ENCODE measurements at regions not wholly inside any gene's neighbourhood (a gene's known extent, or its start where the extent isn't known, plus 50 kb on each side); places are given as distances from the start of the nearest gene placed in this dataset.
"Not testable (repeated sequence)": the region's sequence is repeated elsewhere in the genome, so short reads cannot be mapped to it uniquely, and the experiment has no call there.

DNA sequence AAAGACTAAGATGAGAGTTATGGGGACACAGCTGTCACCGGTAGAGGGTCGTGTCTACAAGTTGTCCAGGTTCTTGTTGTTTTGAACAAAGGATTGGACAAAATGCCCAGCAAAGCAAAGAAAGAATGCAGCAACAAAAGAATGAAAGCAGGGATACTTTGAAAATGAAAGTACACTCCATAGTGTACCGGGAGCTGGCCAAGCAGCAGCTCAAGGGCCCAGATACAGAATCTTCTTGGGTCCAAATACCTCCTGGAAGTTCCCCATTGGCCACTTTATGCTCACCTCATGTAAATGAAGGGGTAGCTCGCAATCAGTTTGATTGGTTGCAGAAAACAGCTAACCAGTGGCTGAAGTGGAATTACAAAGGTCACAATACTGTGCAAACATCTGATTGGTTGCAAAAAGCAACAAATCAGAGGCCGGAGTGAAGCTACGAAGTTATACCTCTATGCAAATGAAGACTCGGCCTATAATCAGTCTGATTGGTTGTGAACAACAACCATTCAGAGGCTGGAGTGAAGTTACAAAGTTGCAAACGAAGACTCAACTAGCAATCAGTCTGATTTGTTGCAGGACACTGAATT, 474.9 kb upstream of the TMEFF2 start:
- no peak for DNase-seq (ENCODE audit: low read depth in 2 of 2)

DNA sequence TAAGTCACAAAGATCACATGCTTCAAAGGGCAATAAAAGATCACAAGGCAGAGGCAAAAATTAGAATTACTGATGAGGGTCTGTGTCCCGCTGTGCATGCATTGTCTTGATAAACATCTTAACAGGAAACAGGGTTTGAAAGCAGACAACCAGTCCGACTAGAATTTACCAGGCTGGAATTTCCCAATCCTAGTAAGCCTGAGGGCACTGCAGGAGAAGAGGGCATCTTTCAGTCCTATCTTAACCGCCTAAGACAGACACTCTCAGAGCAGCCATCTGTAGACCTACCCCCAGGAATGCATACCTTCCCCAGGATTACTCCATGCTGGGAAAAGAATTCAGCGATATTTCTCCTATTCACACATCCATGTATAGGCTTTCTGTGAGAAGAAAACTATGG, 465.8 kb upstream of the TMEFF2 start:
- not testable (repeated sequence) for DNase-seq (ENCODE audit: low read depth in 2 of 2)

DNA sequence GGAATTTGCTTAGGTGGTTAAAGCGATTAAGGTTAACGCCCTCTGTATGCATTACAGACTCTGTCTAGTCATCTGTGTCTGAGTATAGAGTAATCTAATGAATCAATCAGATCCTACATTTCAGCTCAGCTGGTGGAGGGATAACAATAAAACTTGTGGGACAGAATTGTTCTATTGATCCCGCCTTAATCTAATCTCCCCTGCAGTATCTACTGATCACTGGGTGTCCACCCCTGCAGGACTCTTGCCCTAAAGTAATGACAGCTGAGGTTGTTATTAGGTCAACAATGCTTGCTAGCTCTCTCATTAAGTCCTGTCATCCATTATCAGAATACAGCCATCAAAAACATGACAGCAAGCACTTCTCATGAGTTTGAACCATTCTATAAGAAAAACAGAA, 462.6 kb upstream of the TMEFF2 start:
- DNase-seq (ENCODE audit: low read depth in 2 of 2) = no peak

DNA sequence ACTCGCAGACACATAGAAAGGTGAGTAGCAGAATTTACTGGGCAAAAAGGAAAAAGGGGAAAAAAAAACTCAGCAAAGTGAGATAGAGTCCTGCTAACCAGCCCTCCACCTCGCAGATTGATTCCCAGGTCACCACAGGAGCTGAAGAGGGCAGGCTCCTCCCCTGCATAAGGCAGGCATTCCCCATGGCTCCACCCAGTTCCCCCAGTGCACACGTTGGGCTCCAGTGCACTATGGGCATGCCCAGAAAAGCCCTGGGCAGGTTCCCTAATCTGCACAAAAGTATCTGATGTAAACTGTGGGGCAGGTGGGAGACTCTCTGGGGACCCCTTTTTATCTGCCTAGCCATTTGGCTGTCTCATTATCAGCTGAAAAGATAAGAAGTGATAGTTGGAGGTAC, 461.2 kb upstream of the TMEFF2 start:
- no peak for DNase-seq (ENCODE audit: low read depth in 2 of 2)

DNA sequence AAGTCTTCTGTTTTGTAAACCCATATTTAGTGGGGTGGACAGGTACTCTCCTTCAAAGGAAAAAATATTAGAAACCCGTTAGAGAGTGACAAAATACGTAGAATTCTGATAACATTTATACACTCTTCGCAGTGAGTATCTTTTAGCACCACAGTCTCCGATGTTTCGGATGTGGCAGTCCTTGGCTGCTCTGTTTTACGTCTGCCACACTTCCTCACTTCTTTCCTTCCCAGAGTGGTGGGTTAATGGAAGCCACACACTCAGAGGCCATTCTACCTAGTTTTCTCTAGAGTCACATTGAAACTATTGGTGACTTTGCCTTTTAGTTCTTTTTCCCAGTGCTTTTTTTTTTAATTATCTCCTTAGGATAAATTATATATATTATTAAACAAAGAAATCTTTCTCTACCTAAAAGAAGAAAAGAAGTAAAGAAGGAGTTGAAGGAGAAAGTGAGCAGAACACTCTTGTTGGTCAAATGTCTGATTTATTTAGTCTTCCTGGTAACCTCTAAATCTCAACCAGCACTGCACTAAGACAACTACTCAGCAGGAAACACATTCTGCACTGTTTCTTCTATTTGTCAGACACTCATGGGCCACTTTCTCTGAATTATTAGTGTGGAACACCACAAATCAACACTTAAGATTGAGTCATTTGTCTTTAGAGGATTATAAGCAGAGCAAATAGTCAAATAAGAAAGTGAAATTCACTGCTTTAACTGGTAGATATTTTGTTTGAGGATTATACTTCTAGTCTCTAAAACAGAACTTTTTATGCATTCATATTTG, 451.3 kb upstream of the TMEFF2 start:
- no peak for DNase-seq (ENCODE audit: low read depth in 2 of 2)

DNA sequence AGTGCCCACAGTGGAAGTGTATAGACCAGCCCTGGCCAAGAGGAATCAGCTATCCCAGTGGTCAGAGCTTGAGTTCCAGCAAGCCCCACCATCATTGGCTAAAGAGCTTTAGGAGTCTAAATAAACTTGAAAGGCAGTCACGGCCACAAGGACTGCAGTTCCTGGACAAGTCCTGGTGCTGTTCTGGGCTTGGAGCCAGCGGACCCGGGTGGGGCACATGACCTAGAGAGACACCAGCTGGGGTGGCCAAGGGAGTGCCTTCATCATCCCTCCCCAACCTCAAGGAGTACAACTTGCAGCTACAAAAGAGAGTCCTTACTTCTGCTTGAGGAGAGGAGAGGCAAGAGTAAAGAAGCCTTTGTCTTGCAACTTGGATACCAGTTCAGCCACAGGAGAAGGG, 439.8 kb upstream of the TMEFF2 start:
- no peak for DNase-seq (ENCODE audit: low read depth in 2 of 2)

DNA sequence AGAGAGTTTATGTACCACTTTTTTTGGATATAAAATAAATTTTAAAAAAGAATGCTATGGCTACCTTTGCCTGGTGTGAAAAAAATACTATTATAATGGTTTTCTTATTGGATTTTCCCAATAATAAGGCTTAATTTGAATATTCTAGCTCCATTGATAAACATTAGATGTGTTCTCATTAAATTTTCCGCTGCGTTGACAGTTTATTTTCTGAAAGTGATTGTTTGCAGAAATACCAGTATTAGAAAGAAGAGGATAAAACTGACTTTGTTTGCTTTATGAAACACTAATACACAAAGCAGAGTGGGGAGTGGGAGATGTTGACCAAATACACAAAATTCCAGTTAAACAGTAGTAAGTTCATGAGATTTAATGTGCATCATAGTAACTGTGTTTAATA, 433.3 kb upstream of the TMEFF2 start:
- no peak for DNase-seq (ENCODE audit: low read depth in 2 of 2)

DNA sequence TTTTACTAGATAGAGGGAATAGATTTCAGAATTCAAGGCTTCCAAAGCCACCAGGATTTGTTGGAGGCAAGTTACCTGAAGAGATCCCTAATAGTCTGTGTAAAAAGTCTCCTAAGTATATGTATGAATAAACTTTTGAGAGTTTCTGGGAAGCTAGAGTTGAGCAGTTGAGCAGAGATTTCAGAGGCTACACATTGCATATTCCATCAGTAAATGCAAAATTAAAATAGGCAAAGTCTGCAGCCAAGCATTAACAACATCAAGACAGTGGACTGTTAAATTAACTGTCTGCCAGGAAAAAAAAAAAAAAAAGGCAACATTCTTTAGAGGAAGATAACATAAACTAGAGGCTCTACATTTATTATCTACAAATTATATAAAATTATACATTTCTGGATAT, 420.4 kb upstream of the TMEFF2 start:
- DNase-seq (ENCODE audit: low read depth in 2 of 2) = no peak

DNA sequence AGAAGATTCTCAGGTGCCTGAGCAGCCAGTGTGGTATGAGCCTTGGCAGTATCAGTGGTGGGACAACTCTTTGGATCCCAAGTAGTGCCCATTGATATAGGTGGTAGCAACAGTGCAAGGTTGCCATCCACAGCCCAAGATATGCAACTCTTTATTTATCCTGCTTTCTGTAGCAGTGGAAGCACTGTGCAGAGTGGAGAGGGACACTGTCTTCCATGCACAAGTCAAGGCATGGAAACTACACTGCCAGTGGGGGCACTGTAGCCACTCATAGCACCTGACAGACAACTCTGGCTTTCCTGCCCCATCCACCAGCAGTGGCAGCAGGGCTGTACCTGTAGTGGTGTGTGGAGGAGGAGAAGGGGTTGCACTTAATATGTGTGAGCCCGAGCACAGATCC, 409.6 kb upstream of the TMEFF2 start:
- no peak for DNase-seq (ENCODE audit: low read depth in 2 of 2)

DNA sequence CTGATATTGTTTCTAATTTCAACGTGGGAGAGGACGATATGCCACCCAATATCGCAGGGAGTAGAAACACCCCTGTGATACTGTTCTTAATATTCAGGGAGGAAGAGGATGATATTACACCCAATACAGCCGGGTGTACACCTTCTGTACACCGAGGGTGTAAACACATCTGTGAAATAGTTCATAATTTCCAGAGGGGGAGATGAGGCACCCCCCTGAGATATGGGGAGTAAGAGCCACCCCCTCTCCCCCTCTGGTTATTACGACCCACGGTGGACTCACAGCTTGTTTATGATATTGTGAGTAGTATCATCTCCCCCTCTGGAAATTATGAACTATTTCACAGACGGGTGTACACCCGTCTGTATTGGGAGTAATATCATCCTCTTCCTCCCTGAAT, 403.9 kb upstream of the TMEFF2 start:
- not testable (repeated sequence) for DNase-seq (ENCODE audit: low read depth in 2 of 2)

DNA sequence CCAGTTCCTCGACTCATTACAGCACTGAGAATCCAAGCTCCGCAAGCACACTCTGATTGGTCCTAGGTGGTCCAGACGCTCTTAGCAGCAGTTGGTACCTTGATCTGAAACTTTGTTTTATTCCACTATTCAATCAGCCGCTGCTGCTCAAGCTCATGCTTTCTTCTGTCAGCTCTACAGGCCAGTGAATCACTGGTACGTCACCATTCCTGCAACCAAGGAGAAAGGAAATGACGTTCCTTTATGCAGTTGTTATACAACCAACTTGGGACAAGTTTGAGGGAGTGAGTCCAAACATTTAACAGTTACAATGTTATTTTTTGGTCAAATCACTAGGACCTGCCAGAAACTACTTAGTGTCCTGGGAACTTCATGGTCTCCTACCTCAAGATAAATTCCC, 398.8 kb upstream of the TMEFF2 start:
- no peak for DNase-seq (ENCODE audit: low read depth in 2 of 2)

DNA sequence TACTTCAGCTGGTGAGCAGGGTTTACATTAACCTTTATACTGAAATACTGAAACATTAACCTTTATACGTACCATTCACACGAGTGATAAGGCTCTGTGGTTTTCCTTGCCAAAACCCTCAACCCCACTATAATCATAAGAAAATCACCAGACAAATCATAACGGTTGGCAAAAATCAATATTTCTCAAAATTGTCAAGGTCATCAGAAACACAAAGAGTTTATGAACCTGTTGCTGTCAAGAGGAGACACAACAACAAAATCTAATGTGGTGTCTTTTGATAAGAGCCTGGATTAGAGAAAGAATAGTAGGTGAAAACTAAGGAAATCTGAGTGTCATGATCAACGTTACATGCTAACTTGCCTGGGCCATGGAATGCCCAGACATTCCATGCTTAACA, 396.9 kb upstream of the TMEFF2 start:
- no peak for DNase-seq (ENCODE audit: low read depth in 2 of 2)

DNA sequence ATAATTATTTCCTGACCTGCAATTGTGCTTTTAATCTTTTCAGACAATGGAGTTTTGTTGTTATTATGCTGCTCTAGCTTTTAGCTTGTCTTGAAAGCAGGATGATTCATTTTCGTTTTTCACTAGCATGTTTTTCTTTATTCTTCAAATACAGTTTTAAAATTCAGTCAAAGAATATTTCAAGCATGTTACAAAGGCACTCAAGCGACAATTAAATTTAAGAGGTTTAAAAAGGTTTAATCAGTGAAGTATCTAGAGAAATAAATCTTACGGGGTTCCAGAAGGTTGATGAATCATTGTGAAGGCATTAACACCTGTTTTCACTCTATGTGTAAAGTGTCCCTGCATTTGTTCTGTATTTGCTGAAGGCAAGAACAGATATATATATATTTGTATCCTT, 390.7 kb upstream of the TMEFF2 start:
- no peak for DNase-seq (ENCODE audit: low read depth in 2 of 2)

DNA sequence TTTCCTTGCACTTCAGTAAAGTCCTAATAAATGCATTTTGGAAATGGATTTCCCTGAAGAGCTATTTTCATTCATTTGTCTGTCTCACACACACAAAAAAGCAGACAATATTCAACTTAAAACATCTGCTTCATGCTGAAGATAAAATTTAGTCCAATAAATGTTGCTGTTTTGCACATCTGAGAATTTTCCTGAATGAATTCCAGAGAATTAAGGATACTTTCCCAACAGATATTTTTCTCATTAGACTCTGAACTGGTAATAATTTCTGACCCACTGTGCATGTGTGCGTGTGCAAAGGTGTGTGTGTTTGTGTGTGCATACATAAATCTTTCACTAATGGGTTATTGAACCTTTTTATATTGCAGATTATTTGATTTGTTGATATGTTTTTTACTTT, 390.2 kb upstream of the TMEFF2 start:
- no peak for DNase-seq (ENCODE audit: low read depth in 2 of 2)

DNA sequence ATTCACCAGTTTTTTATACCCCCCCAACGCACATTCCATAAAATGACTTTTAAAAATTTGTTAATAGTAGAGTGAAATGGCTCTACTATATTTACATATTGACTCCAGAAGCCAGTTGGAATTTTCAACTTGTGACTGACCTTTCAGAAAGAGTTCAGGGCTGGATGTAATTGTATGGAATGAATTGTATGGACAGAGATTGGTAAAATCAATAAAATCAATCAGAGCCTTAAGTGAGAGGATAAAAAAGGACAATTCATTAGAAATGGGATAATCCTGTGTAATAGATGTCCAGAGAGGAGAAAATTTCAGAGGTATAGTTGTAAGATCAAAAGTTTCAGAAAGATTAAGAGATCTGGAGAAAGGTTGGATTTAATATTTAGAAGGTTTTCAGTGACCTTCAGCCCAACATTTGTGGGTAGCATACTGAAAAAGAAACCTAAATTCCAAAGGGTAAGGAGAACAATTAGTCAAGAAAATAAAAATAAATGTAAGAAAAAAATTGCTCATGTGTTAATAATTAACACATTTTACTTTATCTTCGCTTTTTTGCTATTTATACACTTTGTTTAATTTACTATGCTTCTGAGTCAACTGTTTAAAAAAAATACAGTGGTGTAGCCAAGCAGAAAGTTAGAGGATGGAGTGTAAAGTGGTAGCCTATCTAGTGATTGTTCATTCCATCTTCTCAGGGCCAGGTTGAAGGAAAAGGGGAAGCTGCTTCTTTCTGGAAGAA, 385.4 kb upstream of the TMEFF2 start:
- no peak for DNase-seq (ENCODE audit: low read depth in 2 of 2)

DNA sequence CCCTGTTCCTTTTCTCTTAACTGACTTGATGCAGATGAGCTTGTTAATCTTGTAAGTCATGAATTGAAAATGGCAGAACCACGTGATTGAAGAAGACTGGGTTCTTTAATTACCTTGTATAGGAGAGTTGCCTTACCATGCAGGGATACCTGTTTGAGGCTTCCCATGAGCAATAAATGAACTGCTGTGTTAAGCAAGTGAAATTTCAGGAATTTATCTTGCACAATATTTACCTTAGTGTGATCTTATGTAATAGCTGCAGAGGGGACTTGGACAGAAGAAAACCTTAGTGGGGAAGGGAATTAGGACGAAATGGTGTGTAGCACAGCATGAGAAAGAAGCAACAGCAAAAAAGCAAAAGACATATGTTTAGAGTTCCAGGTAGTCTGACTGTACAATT, 384.0 kb upstream of the TMEFF2 start:
- DNase-seq (ENCODE audit: low read depth in 2 of 2) = no peak

DNA sequence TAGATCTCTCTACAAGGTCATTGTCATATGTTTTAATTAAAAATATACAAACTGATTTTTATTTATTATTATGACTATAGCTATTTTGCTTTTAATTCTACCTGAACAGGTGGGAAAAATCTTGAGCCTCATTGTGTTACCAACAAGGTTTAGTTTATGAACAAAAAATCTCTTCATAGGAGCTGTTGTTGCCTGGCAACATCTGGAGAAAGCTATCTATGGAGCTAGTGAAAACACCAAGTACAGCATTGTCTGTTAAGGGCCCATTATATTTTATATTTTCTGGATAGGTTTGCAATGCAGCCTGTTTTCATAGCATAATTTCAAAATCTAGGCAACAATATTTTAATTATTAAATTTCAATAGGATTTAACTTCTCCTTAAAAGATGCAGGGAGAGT, 383.0 kb upstream of the TMEFF2 start:
- DNase-seq (ENCODE audit: low read depth in 2 of 2) = no peak

DNA sequence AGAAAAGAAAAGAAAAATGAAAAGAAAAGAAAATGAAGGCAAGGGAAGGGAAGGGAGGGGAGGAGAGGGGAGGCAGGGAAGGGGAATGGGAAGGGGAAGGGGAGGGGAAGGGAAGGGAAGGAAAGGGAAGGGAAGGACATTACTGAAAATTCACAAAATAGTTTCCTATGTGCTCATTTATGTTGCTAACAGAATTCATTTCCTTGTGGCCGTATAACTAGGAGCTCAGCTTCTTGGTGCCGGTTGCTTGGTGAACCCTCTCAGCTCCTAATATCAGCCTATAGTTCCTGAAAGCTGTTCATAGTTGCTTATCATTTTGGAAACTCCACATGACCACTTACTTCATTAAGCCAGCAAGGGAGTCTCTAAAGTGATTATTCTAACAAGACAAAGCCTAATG, 379.8 kb upstream of the TMEFF2 start:
- DNase-seq (ENCODE audit: low read depth in 2 of 2) = no peak

DNA sequence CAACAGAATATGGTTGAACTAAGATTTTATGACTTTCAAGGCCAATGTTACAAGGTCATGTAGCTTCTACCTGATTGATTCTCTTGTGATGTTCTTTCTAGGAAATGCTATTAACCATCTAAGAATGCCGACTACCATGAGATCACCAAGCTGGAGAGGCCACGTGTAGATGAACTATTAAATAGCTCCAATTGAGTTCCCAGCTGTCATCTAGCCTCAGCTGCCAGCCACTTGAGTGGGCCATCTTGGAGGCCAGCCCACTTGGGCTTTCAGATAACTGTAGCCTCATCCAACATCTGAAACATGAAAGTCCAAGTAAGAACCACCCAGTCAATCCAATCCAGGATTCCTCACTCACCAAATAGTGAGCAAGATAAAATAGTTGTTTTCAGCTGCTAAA, 376.9 kb upstream of the TMEFF2 start:
- no peak for DNase-seq (ENCODE audit: low read depth in 2 of 2)

DNA sequence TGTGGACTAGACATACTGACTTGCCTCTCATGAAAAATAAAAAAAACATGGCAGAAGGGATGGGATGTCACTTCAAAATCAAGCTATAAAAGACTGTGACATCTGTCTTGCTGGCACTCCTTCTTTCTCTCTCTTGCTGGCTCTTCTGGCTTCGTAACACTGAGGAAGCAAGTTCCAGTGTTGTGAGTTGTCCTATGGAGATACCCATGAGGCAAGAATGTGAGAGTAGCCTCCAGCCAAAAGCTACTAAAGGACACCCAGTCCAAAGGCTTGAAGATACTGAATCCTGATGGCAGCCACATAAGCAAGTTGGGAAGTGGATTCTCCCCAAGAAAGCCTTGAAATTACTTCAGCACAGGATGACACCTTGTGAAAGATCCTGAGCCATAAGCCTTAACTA, 376.1 kb upstream of the TMEFF2 start:
- DNase-seq (ENCODE audit: low read depth in 2 of 2) = no peak

DNA sequence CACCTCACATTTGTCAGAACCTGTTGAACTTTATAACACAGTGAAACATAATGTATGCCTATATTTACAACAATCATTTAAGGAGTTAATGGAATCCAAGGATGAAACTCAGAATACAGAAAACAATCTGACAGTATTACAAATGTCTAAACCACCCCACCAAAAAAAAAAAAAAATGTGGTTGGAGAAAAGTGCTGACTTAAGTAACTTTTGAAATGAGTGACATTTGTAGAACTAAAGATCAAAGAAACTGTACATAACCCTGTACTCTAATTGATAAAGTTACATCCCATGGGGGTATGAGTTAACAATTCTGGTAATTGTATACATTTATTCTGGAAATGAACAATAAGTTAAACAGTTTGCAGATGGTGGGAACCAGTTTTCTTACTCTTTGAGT, 372.1 kb upstream of the TMEFF2 start:
- no peak for DNase-seq (ENCODE audit: low read depth in 2 of 2)

DNA sequence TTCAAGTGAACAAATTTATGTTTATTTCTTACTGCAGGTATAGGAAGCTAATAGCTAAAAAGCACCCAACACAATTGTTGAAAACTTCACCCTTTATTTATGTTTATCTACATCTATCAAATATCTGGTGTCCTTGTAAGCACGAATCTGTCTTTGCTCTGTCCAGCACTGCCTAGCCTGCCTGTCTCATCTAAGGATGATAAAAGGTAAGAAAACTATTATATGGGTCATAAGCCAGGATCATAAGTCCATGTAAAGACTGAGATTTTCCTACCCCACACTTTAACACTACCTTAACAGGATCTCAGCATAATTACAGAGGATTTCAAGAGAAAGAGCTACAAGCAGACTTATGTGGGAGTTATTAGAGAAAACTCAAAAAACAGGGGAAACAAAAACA, 365.6 kb upstream of the TMEFF2 start:
- DNase-seq (ENCODE audit: low read depth in 2 of 2) = no peak

DNA sequence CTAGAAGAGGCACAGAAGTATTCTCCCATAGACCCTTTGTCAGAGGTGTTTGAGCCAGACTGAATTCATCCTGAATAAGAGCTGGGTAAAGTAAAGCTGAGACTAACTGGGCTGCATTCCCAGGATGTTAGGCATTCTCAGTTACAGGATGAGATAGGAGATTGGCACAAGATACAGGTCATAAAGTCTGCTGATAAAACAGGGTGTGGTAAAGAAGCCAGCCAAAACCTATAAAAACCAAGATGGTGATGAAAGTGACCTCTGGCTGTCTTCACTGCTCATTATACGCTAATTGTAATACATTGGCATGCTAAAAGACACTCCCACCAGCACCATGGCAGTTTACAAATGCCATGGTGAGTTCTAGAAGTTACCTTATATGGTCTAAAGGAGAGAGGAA, 364.9 kb upstream of the TMEFF2 start:
- no peak for DNase-seq (ENCODE audit: low read depth in 2 of 2)
